ENCODE measurements at regions not wholly inside any gene's neighbourhood (a gene's known extent, or its start where the extent isn't known, plus 50 kb on each side); places are given as distances from the start of the nearest gene placed in this dataset.
A peak's percentile ranks its signal among the peaks of the same experiment; 100 is the strongest.

DNA sequence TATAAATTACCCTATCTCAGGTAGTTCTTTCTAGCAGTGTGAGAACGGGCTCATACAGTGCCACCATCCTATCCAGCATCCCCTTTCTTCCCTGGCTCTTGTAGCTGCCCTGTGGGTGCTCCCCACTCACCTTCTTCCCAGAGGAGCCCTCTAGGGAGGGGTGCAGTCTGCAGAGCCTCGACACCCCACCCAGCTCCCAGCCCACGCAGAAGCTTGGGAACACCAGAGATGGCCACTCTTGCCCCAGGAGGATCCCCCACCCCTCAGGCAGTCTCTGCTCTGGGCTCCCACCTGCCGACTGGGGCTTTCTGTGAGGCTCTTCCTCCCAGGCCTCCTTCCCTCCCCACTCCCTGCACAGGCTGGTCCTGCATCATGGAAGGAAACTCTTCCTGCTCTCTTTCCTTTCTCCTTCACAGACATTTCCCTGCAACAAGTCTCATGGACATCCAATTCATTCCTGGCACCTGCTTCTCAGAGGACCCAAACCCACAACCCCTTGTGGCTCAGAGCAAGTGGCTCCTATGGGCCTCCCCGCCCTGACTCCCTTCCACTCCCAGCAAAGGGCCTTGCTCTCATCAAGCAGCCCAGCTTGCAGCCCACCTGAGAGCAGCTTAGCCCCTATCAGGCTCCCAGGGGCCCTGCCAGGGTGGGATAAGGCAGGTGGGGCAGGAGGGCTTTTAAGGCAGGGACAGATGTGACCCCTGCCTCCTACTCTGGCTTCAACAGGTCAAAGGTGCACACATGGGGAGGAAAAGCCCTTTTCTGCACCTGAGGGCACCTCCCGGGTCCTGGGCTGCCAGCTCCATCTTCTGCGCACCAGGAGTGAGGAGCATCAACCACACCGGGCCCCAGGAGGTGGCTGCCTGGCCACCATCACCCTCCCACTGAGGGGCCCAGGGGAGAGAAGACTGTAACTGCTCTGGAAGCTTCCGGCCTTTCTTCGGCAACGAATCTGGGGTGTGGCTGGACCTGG is 263.8 kb upstream of the TNRC6C start:
- no peak overlapping the region for H2AFZ ChIP-seq (ENCODE audit: low read depth, low read length)
- no peaks in the 10 kb centered on the region for H3K9me3 ChIP-seq (ENCODE audit: low read length)
- H3K27me3 ChIP-seq (ENCODE audit: insufficient read depth, low read length), result peaks cover 55% of the 10 kb centered on the region
- H3K4me1 ChIP-seq (ENCODE audit: insufficient read depth, low read length), result peaks cover 16% of the 10 kb centered on the region
- H3K4me3 ChIP-seq (ENCODE audit: low read length), result no peak overlapping the region
- no peaks in the 10 kb centered on the region for H3K36me3 ChIP-seq (ENCODE audit: insufficient read depth, low read length)

DNA sequence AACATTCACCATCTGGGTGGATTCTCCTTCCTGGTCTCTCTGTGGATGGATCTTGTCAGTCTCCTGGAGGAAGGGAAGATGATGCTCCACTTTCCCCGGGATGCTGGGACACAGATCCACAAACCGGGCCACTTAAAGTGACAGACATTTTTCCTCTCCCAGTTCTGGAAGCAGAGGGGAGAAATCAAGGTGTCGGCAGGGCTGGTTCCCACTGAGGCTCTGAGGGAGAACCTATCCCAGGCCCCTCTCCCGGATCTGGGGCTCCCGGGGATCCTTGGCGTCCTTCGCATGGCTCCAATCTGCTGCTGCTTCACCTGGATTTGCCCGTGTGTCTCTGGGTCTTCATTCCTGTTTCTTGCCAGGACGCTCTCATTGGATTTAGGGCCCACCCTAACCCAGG is 263.1 kb upstream of the TNRC6C start:
- H3K9me3 ChIP-seq (ENCODE audit: low read length), result no peaks in the 10 kb centered on the region
- peaks cover 16% of the 10 kb centered on the region for H3K4me1 ChIP-seq (ENCODE audit: insufficient read depth, low read length)
- H3K27me3 ChIP-seq (ENCODE audit: insufficient read depth, low read length), result peaks cover 54% of the 10 kb centered on the region
- no peak overlapping the region for H2AFZ ChIP-seq (ENCODE audit: low read depth, low read length)
- no peak overlapping the region for H3K4me3 ChIP-seq (ENCODE audit: low read length)
- H3K36me3 ChIP-seq (ENCODE audit: insufficient read depth, low read length), result no peaks in the 10 kb centered on the region

GRCh38 chr17:77696151-77696720 is 262.3 kb upstream of the TNRC6C start:
- peak overlapping the region; percentile 0 for H3K4me3 ChIP-seq (ENCODE audit: low read length)
- peaks cover 47% of the 10 kb centered on the region for H3K27me3 ChIP-seq (ENCODE audit: insufficient read depth, low read length)
- H2AFZ ChIP-seq (ENCODE audit: low read depth, low read length), result peak overlapping the region; percentile 33
- no peaks in the 10 kb centered on the region for H3K36me3 ChIP-seq (ENCODE audit: insufficient read depth, low read length)
- peaks cover 16% of the 10 kb centered on the region for H3K4me1 ChIP-seq (ENCODE audit: insufficient read depth, low read length)
- H3K9me3 ChIP-seq (ENCODE audit: low read length), result no peaks in the 10 kb centered on the region

GRCh38 chr17:77696721-77697460 is 261.6 kb upstream of the TNRC6C start:
- peaks cover 16% of the 10 kb centered on the region for H3K4me1 ChIP-seq (ENCODE audit: insufficient read depth, low read length)
- no peaks in the 10 kb centered on the region for H3K36me3 ChIP-seq (ENCODE audit: insufficient read depth, low read length)
- no peaks in the 10 kb centered on the region for H3K9me3 ChIP-seq (ENCODE audit: low read length)
- H3K4me3 ChIP-seq (ENCODE audit: low read length), result peak overlapping the region; percentile 0
- H3K27me3 ChIP-seq (ENCODE audit: insufficient read depth, low read length), result peaks cover 41% of the 10 kb centered on the region
- H2AFZ ChIP-seq (ENCODE audit: low read depth, low read length), result peak overlapping the region; percentile 33

DNA sequence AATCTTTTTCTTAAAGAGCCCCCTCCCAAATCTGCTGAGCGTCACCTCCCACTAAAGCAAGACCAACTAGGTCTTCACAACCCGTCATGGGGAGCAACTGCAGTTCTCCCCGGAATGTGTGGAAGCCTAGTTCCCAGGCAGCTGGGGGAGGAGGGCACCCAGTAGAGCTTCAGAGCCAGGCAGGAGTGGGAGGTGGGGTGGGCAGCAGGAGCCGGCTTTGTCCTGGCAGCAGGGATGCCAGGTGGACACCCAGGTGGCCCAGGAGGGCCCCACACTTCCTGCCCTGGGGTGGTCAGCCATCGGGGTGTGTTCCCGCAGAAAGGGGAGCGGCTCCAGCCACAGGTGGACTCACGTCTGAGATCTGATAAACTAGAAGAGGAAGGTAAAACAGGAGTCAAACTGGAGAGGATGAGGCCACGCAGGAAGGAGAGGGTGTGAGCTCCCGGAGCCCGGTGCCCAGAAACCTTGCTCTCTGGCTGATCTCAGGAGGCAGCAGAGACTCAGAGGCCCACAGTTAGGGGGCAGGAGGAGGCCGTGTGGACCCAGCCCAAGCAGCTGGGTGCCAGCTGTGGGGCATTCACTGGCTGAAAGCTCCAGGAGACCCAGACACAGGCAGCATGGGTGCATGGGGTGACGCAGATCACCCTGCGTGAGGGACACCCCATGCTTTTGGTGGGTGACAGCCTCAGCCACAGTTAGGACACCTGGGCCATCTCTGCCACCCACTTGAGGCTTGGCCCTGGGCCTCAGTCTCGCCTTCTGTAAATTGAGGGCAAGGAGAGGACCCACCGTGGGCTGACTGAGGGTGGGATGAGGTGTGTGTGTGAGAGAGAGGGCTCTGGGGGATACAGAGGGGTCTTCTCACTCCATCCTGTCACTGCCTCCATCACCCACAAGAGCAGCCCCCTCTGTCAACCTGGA is 260.8 kb upstream of the TNRC6C start:
- Histone ChIP-seq H3K27me3 (ENCODE audit: insufficient read depth, low read length) (peaks cover 39% of the 10 kb centered on the region), H3K4me3 (ENCODE audit: low read length) (no peak overlapping the region), H2AFZ (ENCODE audit: low read depth, low read length) (no peak overlapping the region), H3K9me3 (ENCODE audit: low read length) (peaks cover 4% of the 10 kb centered on the region), H3K36me3 (ENCODE audit: insufficient read depth, low read length) (no peaks in the 10 kb centered on the region), H3K4me1 (ENCODE audit: insufficient read depth, low read length) (peaks cover 16% of the 10 kb centered on the region)

DNA sequence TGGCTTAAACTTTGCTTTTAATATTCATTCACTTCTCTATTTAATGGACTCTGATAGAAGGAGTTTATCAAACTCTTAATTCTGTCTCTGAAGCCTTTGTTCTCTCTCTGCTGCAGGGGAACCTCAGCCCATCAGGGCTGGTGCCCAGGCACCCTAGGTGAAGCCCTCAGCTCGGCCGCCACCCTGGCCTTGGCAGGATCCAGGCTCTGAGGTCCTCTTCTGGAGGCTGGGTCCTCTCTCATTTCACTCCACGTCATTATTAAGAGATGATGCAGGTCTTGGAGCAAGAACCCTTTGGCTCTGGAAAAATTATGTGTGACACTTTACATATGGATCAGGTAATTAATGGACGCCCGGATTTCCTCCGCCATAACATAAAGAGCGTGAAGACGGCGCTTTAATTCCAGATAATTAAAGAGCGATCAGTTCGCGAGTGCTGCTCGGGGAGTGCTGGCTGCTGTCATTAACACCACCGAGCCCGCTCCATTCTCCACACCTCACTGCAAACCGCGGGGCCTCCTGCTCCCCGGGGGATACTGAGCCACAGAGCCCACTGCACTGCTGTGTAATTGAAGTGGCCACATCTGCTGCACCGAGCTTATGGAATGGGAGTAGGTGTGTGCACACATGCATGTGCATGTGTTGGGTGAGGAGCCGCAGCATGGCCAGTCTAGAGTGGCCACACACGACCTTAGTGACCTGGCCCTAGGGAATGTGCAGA is 259.4 kb upstream of the TNRC6C start:
- H3K4me3 ChIP-seq (ENCODE audit: low read length), result no peak overlapping the region
- peaks cover 6% of the 10 kb centered on the region for H3K9me3 ChIP-seq (ENCODE audit: low read length)
- H2AFZ ChIP-seq (ENCODE audit: low read depth, low read length), result no peak overlapping the region
- H3K36me3 ChIP-seq (ENCODE audit: insufficient read depth, low read length), result no peaks in the 10 kb centered on the region
- peaks cover 16% of the 10 kb centered on the region for H3K4me1 ChIP-seq (ENCODE audit: insufficient read depth, low read length)
- peaks cover 28% of the 10 kb centered on the region for H3K27me3 ChIP-seq (ENCODE audit: insufficient read depth, low read length)

DNA sequence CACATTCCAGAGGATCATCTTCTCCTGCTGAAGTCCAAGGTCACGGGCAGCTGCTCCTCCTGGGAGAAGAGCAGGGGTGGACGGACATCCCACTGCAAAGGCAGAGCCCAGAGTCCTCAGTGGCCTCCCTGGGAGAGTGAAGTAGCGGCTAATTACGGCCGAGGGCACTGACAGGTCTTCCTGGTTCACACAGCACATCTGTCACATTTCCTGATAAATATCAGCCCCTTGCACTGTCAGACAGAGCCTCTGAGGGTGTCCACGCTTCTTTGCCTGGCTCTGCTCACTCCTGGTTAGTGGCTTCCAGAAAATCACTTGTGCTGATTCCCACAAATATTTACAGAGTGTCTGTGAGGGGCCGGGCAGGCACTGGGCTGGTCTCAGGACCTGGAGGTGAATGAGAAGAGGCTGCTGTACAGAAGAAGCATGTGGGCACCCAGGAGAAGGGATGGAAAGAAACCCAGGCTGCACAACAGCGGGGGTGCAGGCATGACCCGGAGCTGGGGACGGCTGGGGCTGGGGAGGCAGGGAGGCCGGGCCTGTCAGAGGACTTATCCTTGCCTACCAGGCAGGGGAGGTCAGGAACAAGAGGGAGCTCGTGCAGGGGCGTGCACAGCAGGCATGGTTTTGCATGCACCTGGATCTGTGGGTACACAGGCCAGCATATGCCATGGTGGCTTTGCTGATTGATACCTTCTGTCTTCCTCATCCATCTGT is 258.2 kb upstream of the TNRC6C start:
- peaks cover 16% of the 10 kb centered on the region for H3K4me1 ChIP-seq (ENCODE audit: insufficient read depth, low read length)
- no peak overlapping the region for H2AFZ ChIP-seq (ENCODE audit: low read depth, low read length)
- no peak overlapping the region for H3K4me3 ChIP-seq (ENCODE audit: low read length)
- peaks cover 15% of the 10 kb centered on the region for H3K27me3 ChIP-seq (ENCODE audit: insufficient read depth, low read length)
- no peaks in the 10 kb centered on the region for H3K36me3 ChIP-seq (ENCODE audit: insufficient read depth, low read length)
- peaks cover 12% of the 10 kb centered on the region for H3K9me3 ChIP-seq (ENCODE audit: low read length)

GRCh38 chr17:77701996-77702395 is 256.5 kb upstream of the TNRC6C start:
- H3K4me1 ChIP-seq (ENCODE audit: insufficient read depth, low read length), result peaks cover 5% of the 10 kb centered on the region
- H3K36me3 ChIP-seq (ENCODE audit: insufficient read depth, low read length), result no peaks in the 10 kb centered on the region

DNA sequence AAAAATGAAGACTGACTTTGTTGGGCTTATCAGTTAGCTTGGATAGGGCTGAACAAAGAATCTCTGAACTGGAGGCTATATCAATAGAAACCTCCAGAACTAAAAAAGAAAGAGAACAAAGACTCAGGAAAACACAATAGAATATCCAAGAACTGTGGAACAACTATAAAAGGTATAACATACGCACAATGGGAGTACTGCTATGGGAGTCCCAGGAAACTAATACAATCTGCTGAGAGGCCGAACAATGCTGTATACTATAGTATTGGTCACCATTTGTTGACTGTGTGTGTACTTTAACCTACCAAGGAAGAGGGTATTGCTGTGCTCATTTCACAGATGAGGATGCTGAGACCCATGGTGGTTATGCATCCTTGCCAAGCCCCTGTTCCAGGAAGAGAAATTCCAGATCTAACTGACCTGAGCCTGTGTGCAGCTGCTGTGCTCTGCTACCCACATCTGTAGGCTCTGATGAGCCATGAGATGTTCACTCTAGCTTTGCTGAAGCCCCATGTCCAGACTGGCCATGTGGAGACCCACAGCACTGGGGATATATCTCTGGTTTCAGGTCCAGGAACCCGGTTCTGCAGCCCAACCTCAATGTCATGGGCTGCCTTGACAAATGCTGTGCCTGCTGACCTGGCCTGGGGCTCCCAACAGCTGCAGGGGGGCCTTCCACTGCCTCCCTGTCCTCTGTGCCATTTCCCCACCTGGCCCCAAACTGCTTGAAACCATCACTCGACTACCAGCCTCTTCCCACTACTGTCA is 254.3 kb upstream of the TNRC6C start:
- Histone ChIP-seq H3K27me3 (ENCODE audit: insufficient read depth, low read length) (no peaks in the 10 kb centered on the region), H2AFZ (ENCODE audit: low read depth, low read length) (no peak overlapping the region), H3K36me3 (ENCODE audit: insufficient read depth, low read length) (no peaks in the 10 kb centered on the region), H3K4me1 (ENCODE audit: insufficient read depth, low read length) (no peaks in the 10 kb centered on the region), H3K4me3 (ENCODE audit: low read length) (no peak overlapping the region), H3K9me3 (ENCODE audit: low read length) (peaks cover 12% of the 10 kb centered on the region)

More at GRCh38 chr17:77701996-77702395, 256.5 kb upstream of the TNRC6C start:
- H3K27me3 ChIP-seq (ENCODE audit: insufficient read depth, low read length), result peaks cover 8% of the 10 kb centered on the region
- H2AFZ ChIP-seq (ENCODE audit: low read depth, low read length), result no peak overlapping the region
- peaks cover 12% of the 10 kb centered on the region for H3K9me3 ChIP-seq (ENCODE audit: low read length)
- no peak overlapping the region for H3K4me3 ChIP-seq (ENCODE audit: low read length)

DNA sequence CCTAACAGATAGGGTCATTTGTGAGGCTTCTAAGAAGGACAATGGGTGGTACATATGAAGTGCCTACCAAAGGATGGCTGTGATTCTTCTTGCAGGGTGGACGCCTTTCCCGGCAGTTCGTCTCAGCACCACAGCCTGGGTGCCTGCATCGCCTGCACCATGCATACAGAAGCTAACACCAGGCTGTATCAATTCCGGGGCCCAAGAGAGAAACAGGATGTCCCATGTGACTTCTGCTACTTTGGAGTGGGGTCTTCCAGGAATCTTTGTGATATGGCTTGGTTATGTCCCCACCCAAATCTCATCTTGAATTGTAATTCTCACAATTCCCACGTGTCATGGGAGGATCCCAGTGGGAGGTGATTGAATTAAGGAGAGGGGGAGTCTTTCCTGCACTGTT is 251.6 kb upstream of the TNRC6C start:
- no peaks in the 10 kb centered on the region for H3K4me1 ChIP-seq (ENCODE audit: insufficient read depth, low read length)
- no peak overlapping the region for H3K4me3 ChIP-seq (ENCODE audit: low read length)
- no peak overlapping the region for H2AFZ ChIP-seq (ENCODE audit: low read depth, low read length)
- no peaks in the 10 kb centered on the region for H3K27me3 ChIP-seq (ENCODE audit: insufficient read depth, low read length)
- peaks cover 12% of the 10 kb centered on the region for H3K9me3 ChIP-seq (ENCODE audit: low read length)
- H3K36me3 ChIP-seq (ENCODE audit: insufficient read depth, low read length), result no peaks in the 10 kb centered on the region

- peaks cover 10% of the 10 kb centered on the region for H3K9me3 ChIP-seq (ENCODE audit: low read length)
- no peak overlapping the region for H2AFZ ChIP-seq (ENCODE audit: low read depth, low read length)
- H3K36me3 ChIP-seq (ENCODE audit: insufficient read depth, low read length), result no peaks in the 10 kb centered on the region
- H3K4me3 ChIP-seq (ENCODE audit: low read length), result no peak overlapping the region
- H3K4me1 ChIP-seq (ENCODE audit: insufficient read depth, low read length), result no peaks in the 10 kb centered on the region
- no peaks in the 10 kb centered on the region for H3K27me3 ChIP-seq (ENCODE audit: insufficient read depth, low read length)
These were observed 251.0 kb upstream of the TNRC6C start for GRCh38 chr17:77707546-77707945.

All from neuron (in vitro differentiated cells).